PC-3 (cell line): ENCODE measurements at regions not wholly inside any gene's neighbourhood (a gene's known extent, or its start where the extent isn't known, plus 50 kb on each side); places are given as distances from the start of the nearest gene placed in this dataset.

Experiments
- ATAC-seq: fragments of 200-7000 bp; cut with Tn5 transposase; 2 replicates; pipeline ENCODE4 v1.9.1; 2020; ENCODE audit warnings: mild to moderate bottlenecking, moderate library complexity
- BruUV-seq: library from RNA; stranded (reverse); fragments of 400-500 nt; replicated peaks from 2 replicates; lab custom pipeline; 2021; lab: Mats Ljungman, UMichigan
- CTCF ChIA-PET: fragments of 300-600 bp; sonication (Branson Sonifier 250); formaldehyde crosslinking; loops from one replicate; lab custom pipeline; 2022; ENCODE audit warnings: antibody characterized with exemption; lab: Charles Lee
- POLR2A ChIA-PET: fragments of 300-600 bp; sonication (Branson Sonifier 250); formaldehyde crosslinking; loops from one replicate; lab custom pipeline; 2022; ENCODE audit warnings: antibody characterized with exemption; ENCODE audit not compliant: unreplicated experiment; lab: Charles Lee
- DNase-seq: peaks from one replicate; pipeline ENCODE4 v3.0.0-alpha.2; 2015
- H2AFZ ChIP-seq: fragments of 300-600 bp; sonication (generic); 2 replicates; pipeline ENCODE4 v1.6.0; 2016; ENCODE audit warnings: antibody characterized with exemption, low read length
- H3F3A ChIP-seq: fragments of 300-600 bp; sonication (generic); one replicate; pipeline ENCODE4 v1.6.0; 2017; ENCODE audit warnings: antibody characterized with exemption, low read length, control low read depth, mild to moderate bottlenecking; ENCODE audit not compliant: unreplicated experiment
- H3K27ac ChIP-seq: fragments of 300-600 bp; sonication (generic); 2 replicates; pipeline ENCODE4 v1.5.1; 2016; ENCODE audit warnings: mild to moderate bottlenecking, low read length
- H3K27me3 ChIP-seq: fragments of 300-600 bp; sonication (generic); 2 replicates; pipeline ENCODE4 v1.6.1; 2016; ENCODE audit warnings: low read length, mixed read lengths
- H3K36me3 ChIP-seq: fragments of 300-600 bp; sonication (generic); 2 replicates; pipeline ENCODE4 v1.6.1; 2016; ENCODE audit warnings: low read depth, mixed run types, low read length, mixed read lengths
- H3K4me1 ChIP-seq: fragments of 300-600 bp; sonication (generic); 2 replicates; pipeline ENCODE4 v1.5.1; 2016; ENCODE audit warnings: low read length; ENCODE audit not compliant: insufficient read depth
- H3K4me2 ChIP-seq: fragments of 300-600 bp; sonication (generic); 2 replicates; pipeline ENCODE4 v1.6.0; 2016; ENCODE audit warnings: low read length
- H3K4me3 ChIP-seq: fragments of 300-600 bp; sonication (generic); 2 replicates; pipeline ENCODE4 v1.5.1; 2016; ENCODE audit warnings: mild to moderate bottlenecking, low read length, mixed read lengths
- H3K79me2 ChIP-seq: fragments of 300-600 bp; sonication (generic); 2 replicates; pipeline ENCODE4 v1.6.1; 2017; ENCODE audit warnings: low read length, mixed read lengths
- H3K9ac ChIP-seq: fragments of 300-600 bp; sonication (generic); 2 replicates; pipeline ENCODE4 v1.6.0; 2016; ENCODE audit warnings: mild to moderate bottlenecking, low read length
- H3K9me2 ChIP-seq: fragments of 300-600 bp; sonication (generic); replicated peaks from 2 replicates; pipeline ENCODE4 v1.6.1; 2016; ENCODE audit warnings: mixed run types, low read length, mixed read lengths
- H3K9me3 ChIP-seq: fragments of 300-600 bp; sonication (generic); 2 replicates; pipeline ENCODE4 v1.6.1; 2016; ENCODE audit warnings: low read length, mixed read lengths
- H4K20me1 ChIP-seq: fragments of 300-600 bp; sonication (generic); 2 replicates; pipeline ENCODE4 v1.6.1; 2016; ENCODE audit warnings: low read length, mixed read lengths
- CTCF ChIP-seq: fragments of 300-600 bp; sonication (generic); conservative IDR thresholded peaks from 2 replicates; pipeline ENCODE4 v1.5.1; 2017; ENCODE audit warnings: antibody characterized with exemption, low read depth, mild to moderate bottlenecking, low read length
- EZH2 ChIP-seq: fragments of 300-600 bp; sonication (generic); IDR thresholded peaks from one replicate; pipeline ENCODE4 v1.6.1; 2017; ENCODE audit warnings: antibody characterized with exemption, mild to moderate bottlenecking, low read length; ENCODE audit not compliant: unreplicated experiment
- EZH2phosphoT487 ChIP-seq: fragments of 300-600 bp; sonication (generic); IDR thresholded peaks from 2 replicates; pipeline ENCODE4 v1.6.1; 2018; ENCODE audit warnings: mild to moderate bottlenecking, antibody characterized with exemption, low read length, borderline replicate concordance
- intact Hi-C: fragments of 100-400 bp; cut with micrococcal nuclease; formaldehyde crosslinking; loops from 2 replicates; pipeline ENCODE4 v1.9.0; 2023

GRCh38 chr11:119828006-119828405 lies 99.0 kb upstream of the NECTIN1 start:
- ATAC-seq = no peak
- Histone ChIP-seq H3K9ac (no peak overlapping the region), H4K20me1 (no peaks in the 10 kb centered on the region), H2AFZ (no peak overlapping the region), H3K4me3 (no peak overlapping the region), H3F3A (no peaks in the 10 kb centered on the region), H3K27me3 (peaks cover 69% of the 10 kb centered on the region), H3K36me3 (no peaks in the 10 kb centered on the region), H3K79me2 (no peaks in the 10 kb centered on the region), H3K9me2 (no peaks in the 10 kb centered on the region), H3K9me3 (no peaks in the 10 kb centered on the region), H3K4me2 (no peak overlapping the region), H3K4me1 (no peaks in the 10 kb centered on the region), H3K27ac (no peak overlapping the region)
- ChIA-PET POLR2A (no interaction called here), CTCF (no interaction called here)
- no TSS peak for BruUV-seq
- TF ChIP-seq EZH2 (no peak), EZH2phosphoT487 (no peak), CTCF (no peak)
- intact Hi-C loops = no loop called here
- no peak for DNase-seq

- Histone ChIP-seq H3K4me2 (no peak overlapping the region), H3K4me1 (no peaks in the 10 kb centered on the region), H2AFZ (no peak overlapping the region), H3F3A (no peaks in the 10 kb centered on the region), H3K9ac (no peak overlapping the region), H3K79me2 (no peaks in the 10 kb centered on the region), H4K20me1 (no peaks in the 10 kb centered on the region), H3K27me3 (peaks cover 69% of the 10 kb centered on the region), H3K27ac (no peak overlapping the region), H3K4me3 (no peak overlapping the region), H3K9me3 (no peaks in the 10 kb centered on the region), H3K9me2 (no peaks in the 10 kb centered on the region), H3K36me3 (no peaks in the 10 kb centered on the region)
- intact Hi-C loops = no loop called here
- no peak for DNase-seq
- POLR2A ChIA-PET = no interaction called here
- CTCF ChIA-PET = no interaction called here
- no peak for TF ChIP-seq CTCF
- no peak for TF ChIP-seq EZH2phosphoT487
- ATAC-seq = no peak
- BruUV-seq = no TSS peak
Observed at GRCh38 chr11:119827113-119827512, 98.1 kb upstream of the NECTIN1 start.

GRCh38 chr11:119823077-119823476 lies 94.1 kb upstream of the NECTIN1 start:
- DNase-seq (no peak), ATAC-seq (no peak)
- peaks cover 93% of the 10 kb centered on the region for H3K27me3 ChIP-seq
- H3K9me3 ChIP-seq = no peaks in the 10 kb centered on the region
- BruUV-seq = no TSS peak
- no peaks in the 10 kb centered on the region for H3K79me2 ChIP-seq
- ChIA-PET CTCF (no interaction called here), POLR2A (no interaction called here)
- intact Hi-C loops = no loop called here
- no peak overlapping the region for H3K4me3 ChIP-seq
- H4K20me1 ChIP-seq = no peaks in the 10 kb centered on the region
- H3K27ac ChIP-seq = no peak overlapping the region
- H3K4me2 ChIP-seq = no peak overlapping the region
- H2AFZ ChIP-seq = no peak overlapping the region
- no peaks in the 10 kb centered on the region for H3K4me1 ChIP-seq
- H3K9me2 ChIP-seq = no peaks in the 10 kb centered on the region
- H3K36me3 ChIP-seq = no peaks in the 10 kb centered on the region
- no peak overlapping the region for H3K9ac ChIP-seq
- H3F3A ChIP-seq = no peaks in the 10 kb centered on the region
- TF ChIP-seq EZH2 (no peak), CTCF (no peak), EZH2phosphoT487 (no peak)
